ENCODE measurements at regions not wholly inside any gene's neighbourhood (a gene's known extent, or its start where the extent isn't known, plus 50 kb on each side); places are given as distances from the start of the nearest gene placed in this dataset.

GRCh38 chr12:68102731-68103130, 56.8 kb downstream of the IFNG start:
- in situ Hi-C loops (cut with HindIII; ENCODE audit: low pct_unique_long_range_greater_than_20kb, low sequenced_read_pairs), result no loop called here

GRCh38 chr12:68102163-68102562, 57.4 kb downstream of the IFNG start:
- in situ Hi-C loops (cut with HindIII; ENCODE audit: low pct_unique_long_range_greater_than_20kb, low sequenced_read_pairs), result no loop called here
- DNase-seq (ENCODE audit: low read depth, low spot score), result no peak

More at GRCh38 chr12:68102731-68103130, 56.8 kb downstream of the IFNG start:
- no peak for DNase-seq (ENCODE audit: low read depth, low spot score)

- no peak for DNase-seq (ENCODE audit: low read depth, low spot score)
- in situ Hi-C loops (cut with HindIII; ENCODE audit: low pct_unique_long_range_greater_than_20kb, low sequenced_read_pairs), result no loop called here
These were observed 59.3 kb downstream of the IFNG start for GRCh38 chr12:68100241-68100640.

- in situ Hi-C loops (cut with HindIII; ENCODE audit: low pct_unique_long_range_greater_than_20kb, low sequenced_read_pairs), result no loop called here
- DNase-seq (ENCODE audit: low read depth, low spot score), result no peak
These were observed 60.6 kb downstream of the IFNG start for GRCh38 chr12:68098939-68099338.

GRCh38 chr12:68097386-68097785, 62.2 kb downstream of the IFNG start:
- no peak for DNase-seq (ENCODE audit: low read depth, low spot score)
- in situ Hi-C loops (cut with HindIII; ENCODE audit: low pct_unique_long_range_greater_than_20kb, low sequenced_read_pairs), result no loop called here

GRCh38 chr12:68094645-68095395, 64.7 kb downstream of the IFNG start:
- DNase-seq (ENCODE audit: low read depth, low spot score), result no peak
- in situ Hi-C loops (cut with HindIII; ENCODE audit: low pct_unique_long_range_greater_than_20kb, low sequenced_read_pairs), result no loop called here

GRCh38 chr12:68094195-68094594, 65.3 kb downstream of the IFNG start:
- no peak for DNase-seq (ENCODE audit: low read depth, low spot score)
- in situ Hi-C loops (cut with HindIII; ENCODE audit: low pct_unique_long_range_greater_than_20kb, low sequenced_read_pairs), result no loop called here

- DNase-seq (ENCODE audit: low read depth, low spot score), result no peak
- in situ Hi-C loops (cut with HindIII; ENCODE audit: low pct_unique_long_range_greater_than_20kb, low sequenced_read_pairs), result no loop called here
These were observed 66.6 kb downstream of the IFNG start for GRCh38 chr12:68092976-68093375.

GRCh38 chr12:68089101-68089500, 70.4 kb downstream of the IFNG start:
- in situ Hi-C loops (cut with HindIII; ENCODE audit: low pct_unique_long_range_greater_than_20kb, low sequenced_read_pairs), result no loop called here
- no peak for DNase-seq (ENCODE audit: low read depth, low spot score)

- in situ Hi-C loops (cut with HindIII; ENCODE audit: low pct_unique_long_range_greater_than_20kb, low sequenced_read_pairs), result no loop called here
- DNase-seq (ENCODE audit: low read depth, low spot score), result no peak
These were observed 73.4 kb downstream of the IFNG start for GRCh38 chr12:68086019-68086603.

GRCh38 chr12:68081561-68081960, 78.0 kb downstream of the IFNG start:
- in situ Hi-C loops (cut with HindIII; ENCODE audit: low pct_unique_long_range_greater_than_20kb, low sequenced_read_pairs), result no loop called here
- no peak for DNase-seq (ENCODE audit: low read depth, low spot score)

GRCh38 chr12:68080577-68080976, 79.0 kb downstream of the IFNG start:
- in situ Hi-C loops (cut with HindIII; ENCODE audit: low pct_unique_long_range_greater_than_20kb, low sequenced_read_pairs), result no loop called here
- DNase-seq (ENCODE audit: low read depth, low spot score), result no peak

- no peak for DNase-seq (ENCODE audit: low read depth, low spot score)
- in situ Hi-C loops (cut with HindIII; ENCODE audit: low pct_unique_long_range_greater_than_20kb, low sequenced_read_pairs), result no loop called here
These were observed 80.8 kb downstream of the IFNG start for GRCh38 chr12:68078737-68079136.

GRCh38 chr12:68075416-68075815, 84.1 kb downstream of the IFNG start:
- DNase-seq (ENCODE audit: low read depth, low spot score), result no peak
- in situ Hi-C loops (cut with HindIII; ENCODE audit: low pct_unique_long_range_greater_than_20kb, low sequenced_read_pairs), result no loop called here

- DNase-seq (ENCODE audit: low read depth, low spot score), result peak; percentile 58
- in situ Hi-C loops (cut with HindIII; ENCODE audit: low pct_unique_long_range_greater_than_20kb, low sequenced_read_pairs), result no loop called here
These were observed 85.1 kb downstream of the IFNG start for GRCh38 chr12:68074306-68075027.

GRCh38 chr12:68070957-68071356, 81.7 kb downstream of the IFNG-AS1 start:
- DNase-seq (ENCODE audit: low read depth, low spot score), result no peak
- in situ Hi-C loops (cut with HindIII; ENCODE audit: low pct_unique_long_range_greater_than_20kb, low sequenced_read_pairs), result no loop called here
